Bronchial epithelial cell (primary cell): ENCODE measurements at regions not wholly inside any gene's neighbourhood (a gene's known extent, or its start where the extent isn't known, plus 50 kb on each side); places are given as distances from the start of the nearest gene placed in this dataset.

Experiments
- DNase-seq: peaks from one replicate; pipeline ENCODE4 v3.0.0-alpha.2; 2010; ENCODE audit warnings: low read depth
- FAIRE-seq: peaks from 2 replicates; lab custom pipeline; 2011; peaks lifted over from hg19 to GRCh38; lab: Jason Lieb, UNC
- H3K27me3 ChIP-seq: 2 replicates; pipeline ENCODE4 v1.5.1; 2011; ENCODE audit warnings: low read length; ENCODE audit not compliant: control insufficient read depth, insufficient read depth
- H3K36me3 ChIP-seq: 2 replicates; pipeline ENCODE4 v1.5.1; 2011; ENCODE audit warnings: low read length; ENCODE audit not compliant: control insufficient read depth, insufficient read depth
- H3K4me3 ChIP-seq: 2 replicates; pipeline ENCODE4 v1.5.1; 2011; ENCODE audit warnings: mild to moderate bottlenecking, low read depth, low read length, control low read depth
- TF ChIP-seq, protein P1 (sequence below): IDR thresholded peaks from 2 replicates; pipeline ENCODE4 v1.5.1; 2011; ENCODE audit warnings: mild to moderate bottlenecking, moderate library complexity, low read length, control low read depth, inconsistent platforms; ENCODE audit not compliant: insufficient read depth, severe bottlenecking

DNA sequence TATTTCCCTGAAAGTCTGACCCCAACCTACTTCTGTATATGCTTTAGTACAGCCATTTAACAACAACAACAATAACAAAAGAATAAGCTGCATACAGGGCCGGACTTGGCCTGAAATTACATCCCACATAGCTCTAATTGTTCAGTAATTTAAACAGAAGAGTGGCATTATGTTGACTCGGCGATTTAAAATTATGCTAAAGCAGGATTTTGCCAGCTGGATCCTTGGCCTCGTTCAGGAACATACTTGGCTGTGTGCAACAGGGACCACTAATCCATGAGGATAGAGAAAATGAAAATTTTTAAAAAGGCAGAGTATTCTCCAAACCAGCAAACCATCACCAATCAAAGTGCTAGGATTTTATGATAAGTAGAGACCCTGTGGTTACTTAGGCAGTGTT, 433.1 kb upstream of the RBMS3 start:
- FAIRE-seq = no peak

DNA sequence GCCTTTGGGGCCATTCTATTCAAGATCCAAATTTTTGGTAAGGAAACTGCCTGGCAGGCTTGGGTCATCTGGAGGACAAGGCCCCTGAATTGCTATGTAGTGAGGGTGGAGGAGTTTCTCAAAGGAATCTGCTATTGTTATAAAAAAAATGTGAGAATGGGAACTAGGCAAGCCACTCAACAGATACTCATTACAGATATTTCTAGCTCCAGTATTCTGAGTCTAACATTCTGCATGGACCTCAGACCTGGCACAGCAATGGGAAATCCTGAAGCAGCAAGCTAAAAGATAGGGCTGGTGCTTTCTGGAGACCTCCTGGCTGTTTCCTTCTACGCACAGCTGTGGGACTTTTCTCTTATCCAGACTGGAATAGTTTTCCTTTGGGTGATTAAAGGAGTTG, 430.7 kb upstream of the RBMS3 start:
- no peak for DNase-seq
- Histone ChIP-seq H3K27me3 (peaks cover 2% of the 10 kb centered on the region), H3K4me3 (no peak overlapping the region), H3K36me3 (no peaks in the 10 kb centered on the region)
- TF ChIP-seq, protein P1, sequence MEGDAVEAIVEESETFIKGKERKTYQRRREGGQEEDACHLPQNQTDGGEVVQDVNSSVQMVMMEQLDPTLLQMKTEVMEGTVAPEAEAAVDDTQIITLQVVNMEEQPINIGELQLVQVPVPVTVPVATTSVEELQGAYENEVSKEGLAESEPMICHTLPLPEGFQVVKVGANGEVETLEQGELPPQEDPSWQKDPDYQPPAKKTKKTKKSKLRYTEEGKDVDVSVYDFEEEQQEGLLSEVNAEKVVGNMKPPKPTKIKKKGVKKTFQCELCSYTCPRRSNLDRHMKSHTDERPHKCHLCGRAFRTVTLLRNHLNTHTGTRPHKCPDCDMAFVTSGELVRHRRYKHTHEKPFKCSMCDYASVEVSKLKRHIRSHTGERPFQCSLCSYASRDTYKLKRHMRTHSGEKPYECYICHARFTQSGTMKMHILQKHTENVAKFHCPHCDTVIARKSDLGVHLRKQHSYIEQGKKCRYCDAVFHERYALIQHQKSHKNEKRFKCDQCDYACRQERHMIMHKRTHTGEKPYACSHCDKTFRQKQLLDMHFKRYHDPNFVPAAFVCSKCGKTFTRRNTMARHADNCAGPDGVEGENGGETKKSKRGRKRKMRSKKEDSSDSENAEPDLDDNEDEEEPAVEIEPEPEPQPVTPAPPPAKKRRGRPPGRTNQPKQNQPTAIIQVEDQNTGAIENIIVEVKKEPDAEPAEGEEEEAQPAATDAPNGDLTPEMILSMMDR = no peak
- FAIRE-seq = no peak

More for the DNA sequence above, 433.1 kb upstream of the RBMS3 start:
- no peaks in the 10 kb centered on the region for H3K36me3 ChIP-seq
- no peak overlapping the region for H3K4me3 ChIP-seq
- peaks cover 2% of the 10 kb centered on the region for H3K27me3 ChIP-seq
- DNase-seq = no peak
- TF ChIP-seq, protein P1 = no peak

DNA sequence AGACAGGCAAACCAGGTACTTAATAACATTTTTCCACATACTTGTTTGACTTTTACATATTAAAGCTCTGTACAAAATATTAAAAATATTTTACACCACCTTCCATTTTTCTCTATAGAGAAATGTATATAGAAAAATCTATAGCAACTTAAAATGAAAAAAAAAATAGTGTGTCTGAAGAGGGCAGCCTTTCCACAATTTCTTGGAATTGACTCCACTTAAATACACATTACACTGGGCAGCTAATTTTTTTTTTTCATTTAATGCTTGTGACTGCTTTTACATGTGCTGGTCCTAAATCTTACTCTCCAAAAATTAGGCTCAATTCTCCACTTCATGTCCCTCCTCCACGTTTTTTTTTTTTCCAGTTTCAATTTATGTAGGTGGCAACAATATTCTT, 427.0 kb upstream of the RBMS3 start:
- TF ChIP-seq, protein P1 = no peak
- FAIRE-seq = no peak
- peak; percentile 39 for DNase-seq
- no peak overlapping the region for H3K4me3 ChIP-seq
- no peaks in the 10 kb centered on the region for H3K36me3 ChIP-seq
- H3K27me3 ChIP-seq = no peaks in the 10 kb centered on the region

DNA sequence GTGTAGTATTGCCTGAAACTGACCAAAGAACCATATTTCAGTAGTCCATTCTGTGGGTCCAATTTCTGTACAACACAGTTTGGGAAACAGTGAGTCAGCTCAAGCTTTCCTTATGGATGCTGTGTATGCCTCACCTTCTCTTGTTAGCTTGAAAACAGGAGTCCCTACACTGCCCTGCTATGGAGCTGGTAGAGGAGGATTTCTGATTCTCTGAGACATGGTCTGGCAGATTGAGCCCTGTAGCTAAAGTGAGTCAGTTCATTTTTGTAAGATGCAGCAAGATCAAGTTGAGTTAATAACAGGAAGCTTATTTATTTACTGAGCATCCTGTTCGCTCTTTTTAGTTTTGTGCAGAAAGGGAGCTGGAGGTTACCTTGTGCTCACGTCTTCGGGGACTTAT, 424.1 kb upstream of the RBMS3 start:
- TF ChIP-seq, protein P1 = no peak
- DNase-seq (peak; percentile 54), FAIRE-seq (peak; percentile 23)
- Histone ChIP-seq H3K36me3 (no peaks in the 10 kb centered on the region), H3K4me3 (no peak overlapping the region), H3K27me3 (no peaks in the 10 kb centered on the region)

DNA sequence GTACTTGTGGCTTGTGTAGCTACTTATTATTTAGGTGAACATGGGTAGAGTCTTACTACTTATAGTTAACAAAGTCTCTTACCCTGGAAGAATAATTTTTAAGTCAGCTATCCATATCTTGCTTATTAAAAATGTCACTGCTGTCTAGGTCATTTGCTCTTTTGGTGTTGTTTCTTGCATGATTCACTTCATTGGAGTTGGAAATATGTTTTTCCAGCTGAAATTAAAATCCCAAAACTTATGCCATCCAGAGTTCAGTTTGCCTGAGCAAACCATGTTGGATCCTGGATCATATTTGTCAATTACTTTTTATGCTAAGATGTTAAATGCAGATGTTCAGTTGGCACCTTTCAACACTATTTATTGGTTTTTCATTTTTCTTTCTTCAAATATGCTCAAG, 421.0 kb upstream of the RBMS3 start:
- no peak overlapping the region for H3K4me3 ChIP-seq
- H3K36me3 ChIP-seq = no peaks in the 10 kb centered on the region
- DNase-seq (no peak), FAIRE-seq (no peak)
- H3K27me3 ChIP-seq = no peaks in the 10 kb centered on the region
- TF ChIP-seq, protein P1 = no peak

DNA sequence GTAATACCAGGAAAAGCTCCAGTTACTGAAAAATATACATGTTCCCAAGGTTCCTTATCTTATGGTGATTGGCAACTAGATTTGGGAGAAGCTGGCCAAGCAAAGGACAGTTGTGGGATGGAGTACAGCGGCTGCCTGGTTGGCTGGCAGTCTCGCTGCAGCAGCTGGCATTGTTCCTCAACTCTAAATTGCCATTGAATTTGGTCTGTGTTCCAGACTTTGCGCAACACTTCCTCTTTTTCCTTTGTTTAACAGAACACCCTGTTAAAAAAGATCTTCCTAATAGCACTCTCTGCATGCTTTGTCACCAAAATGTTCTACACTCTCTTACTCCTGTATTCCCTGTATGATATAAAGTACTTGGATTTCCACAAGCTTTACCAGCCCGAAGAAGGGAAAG, 420.6 kb upstream of the RBMS3 start:
- H3K36me3 ChIP-seq = no peaks in the 10 kb centered on the region
- no peaks in the 10 kb centered on the region for H3K27me3 ChIP-seq
- TF ChIP-seq, protein P1 = no peak
- H3K4me3 ChIP-seq = no peak overlapping the region
- FAIRE-seq (no peak), DNase-seq (no peak)
